Sigmoid colon (tissue), 3 donors: ENCODE measurements at regions not wholly inside any gene's neighbourhood (a gene's known extent, or its start where the extent isn't known, plus 50 kb on each side); places are given as distances from the start of the nearest gene placed in this dataset.

Experiments used
- POLR2A ChIP-seq, 2 donors: fragments of 450-650 bp; IDR thresholded peaks; one replicate each; pipeline ENCODE4 v1.6.1; 2016; ENCODE audit warnings: antibody characterized with exemption in 2 of 2, mild to moderate bottlenecking in 2 of 2, moderate library complexity in 2 of 2
- TF ChIP-seq, protein P1 (sequence below), 4 experiments: fragments of 450-650 bp in 3 of 4; fragments of 200-600 bp in 1 of 4; IDR thresholded peaks; one replicate each; pipeline ENCODE4 v1.5.1; 2016 to 2019; ENCODE audit warnings: antibody characterized with exemption in 4 of 4, mild to moderate bottlenecking in 3 of 4, moderate library complexity in 2 of 4

DNA sequence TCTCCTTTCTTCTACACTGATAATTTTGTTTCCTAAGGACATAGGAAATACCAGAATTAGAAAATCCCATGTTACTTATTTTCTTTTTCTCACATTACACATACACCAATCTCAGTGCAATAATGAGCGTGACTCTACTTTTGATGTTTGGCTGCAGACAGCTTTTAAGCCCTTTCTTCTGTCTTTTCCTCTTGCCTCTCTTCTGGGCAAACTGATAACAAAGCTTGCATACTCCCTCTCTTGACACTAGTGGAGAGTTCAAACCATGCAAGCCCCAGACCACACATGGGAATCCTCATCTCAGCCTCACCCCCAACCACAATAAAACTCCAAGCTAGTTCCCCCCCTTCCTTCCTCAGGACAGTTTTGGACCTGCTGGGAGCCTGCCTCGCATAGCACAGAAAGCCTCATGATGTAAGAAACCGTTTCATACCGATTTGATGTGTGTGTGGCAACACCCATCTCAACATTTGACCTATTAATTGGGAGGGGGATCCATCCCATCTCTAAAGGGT is 161.9 kb downstream of the EMP1 start:
- TF ChIP-seq POLR2A (IDR thresholded peaks at IDR 0.05) = no peak
- TF ChIP-seq, protein P1, sequence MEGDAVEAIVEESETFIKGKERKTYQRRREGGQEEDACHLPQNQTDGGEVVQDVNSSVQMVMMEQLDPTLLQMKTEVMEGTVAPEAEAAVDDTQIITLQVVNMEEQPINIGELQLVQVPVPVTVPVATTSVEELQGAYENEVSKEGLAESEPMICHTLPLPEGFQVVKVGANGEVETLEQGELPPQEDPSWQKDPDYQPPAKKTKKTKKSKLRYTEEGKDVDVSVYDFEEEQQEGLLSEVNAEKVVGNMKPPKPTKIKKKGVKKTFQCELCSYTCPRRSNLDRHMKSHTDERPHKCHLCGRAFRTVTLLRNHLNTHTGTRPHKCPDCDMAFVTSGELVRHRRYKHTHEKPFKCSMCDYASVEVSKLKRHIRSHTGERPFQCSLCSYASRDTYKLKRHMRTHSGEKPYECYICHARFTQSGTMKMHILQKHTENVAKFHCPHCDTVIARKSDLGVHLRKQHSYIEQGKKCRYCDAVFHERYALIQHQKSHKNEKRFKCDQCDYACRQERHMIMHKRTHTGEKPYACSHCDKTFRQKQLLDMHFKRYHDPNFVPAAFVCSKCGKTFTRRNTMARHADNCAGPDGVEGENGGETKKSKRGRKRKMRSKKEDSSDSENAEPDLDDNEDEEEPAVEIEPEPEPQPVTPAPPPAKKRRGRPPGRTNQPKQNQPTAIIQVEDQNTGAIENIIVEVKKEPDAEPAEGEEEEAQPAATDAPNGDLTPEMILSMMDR (IDR thresholded peaks at IDR 0.05) = no peak
